SHP77 (cell line): ENCODE measurements at regions not wholly inside any gene's neighbourhood (a gene's known extent, or its start where the extent isn't known, plus 50 kb on each side); places are given as distances from the start of the nearest gene placed in this dataset.

Source experiments
- DNase-seq, 2 experiments: peaks; one replicate each; lab custom pipeline; 2025; lab: John Stamatoyannopoulos, UW

DNA sequence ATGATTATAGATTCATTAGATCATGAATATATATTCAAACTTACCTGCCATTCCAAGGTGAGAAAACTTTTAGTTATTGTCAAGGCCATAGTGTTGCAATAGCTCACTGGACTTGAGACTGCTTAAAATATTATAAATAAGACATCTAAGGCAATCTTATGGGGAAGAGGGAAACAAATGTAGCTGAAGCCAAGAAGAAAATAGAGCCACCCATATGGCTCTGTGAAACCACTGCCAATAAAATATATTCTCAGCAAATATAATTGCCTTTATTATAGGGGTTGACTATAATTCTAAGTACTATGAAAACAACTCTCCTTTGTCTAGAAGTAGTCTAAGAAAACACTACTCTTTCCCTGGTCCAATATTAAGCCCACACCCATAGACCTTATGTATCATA, 938.5 kb downstream of the FSTL5 start:
- DNase-seq: no peak

DNA sequence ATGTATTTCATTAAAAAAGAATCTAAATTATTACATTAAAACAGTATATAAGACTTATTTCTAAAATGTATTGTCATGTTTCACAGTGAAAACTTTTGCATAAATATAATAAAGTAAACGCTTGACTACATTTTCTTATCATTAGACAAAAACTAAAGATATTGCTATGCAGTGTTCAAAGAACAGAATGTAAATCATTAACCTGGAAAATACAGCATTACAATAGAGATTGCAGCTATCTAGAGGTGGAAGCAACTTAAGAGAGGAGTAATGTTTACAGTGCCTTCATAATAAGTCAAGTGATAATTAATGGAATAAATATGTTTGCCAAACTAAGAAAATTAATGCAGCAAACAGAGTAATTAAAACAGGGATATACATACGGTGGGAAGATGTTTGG, 940.9 kb downstream of the FSTL5 start:
- no peak for DNase-seq

DNA sequence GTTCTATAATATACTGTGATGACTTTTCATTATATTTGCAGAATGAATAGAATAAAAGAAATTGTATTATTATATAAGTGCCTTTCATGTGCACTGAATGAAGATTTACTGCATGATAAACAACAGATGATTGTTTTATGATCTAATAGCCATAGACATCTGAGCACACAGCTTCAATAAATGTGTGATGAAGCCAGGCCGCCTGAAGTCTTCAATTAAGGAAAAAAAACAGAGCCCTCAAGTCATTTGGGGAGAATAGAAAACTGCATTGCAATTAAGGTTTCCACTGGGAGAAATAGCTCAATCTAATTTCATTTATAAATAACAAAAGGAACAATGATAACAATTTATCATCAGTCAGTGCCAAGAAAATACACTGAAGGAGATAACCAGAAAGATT, 955.2 kb downstream of the FSTL5 start:
- DNase-seq: peak; percentile 13 to 27

DNA sequence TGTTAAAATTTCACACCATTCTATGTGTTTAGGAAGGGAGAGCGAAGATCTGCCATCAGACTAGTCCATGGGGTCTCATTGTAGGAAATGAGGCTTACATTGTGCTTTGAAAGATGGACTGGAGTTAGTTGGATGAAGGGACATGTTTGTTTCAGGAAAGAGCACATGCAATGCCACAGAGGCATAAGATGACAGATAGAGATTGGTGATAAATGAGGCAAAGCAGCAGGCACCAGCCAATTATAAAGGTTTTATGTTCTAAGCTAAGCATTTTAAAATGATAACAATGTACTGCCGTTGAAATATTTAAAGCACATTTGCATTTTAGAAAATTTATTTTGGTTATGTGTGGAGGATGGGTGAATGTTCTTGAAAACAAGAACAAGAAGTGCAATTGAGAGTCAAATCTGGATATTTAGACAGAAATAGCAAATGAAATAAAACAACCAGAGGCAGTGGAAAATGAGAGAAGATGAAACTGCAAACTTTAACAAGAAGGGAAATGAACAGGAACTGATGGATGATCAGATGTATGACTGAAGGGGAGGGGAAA, 957.2 kb downstream of the FSTL5 start:
- no peak for DNase-seq

DNA sequence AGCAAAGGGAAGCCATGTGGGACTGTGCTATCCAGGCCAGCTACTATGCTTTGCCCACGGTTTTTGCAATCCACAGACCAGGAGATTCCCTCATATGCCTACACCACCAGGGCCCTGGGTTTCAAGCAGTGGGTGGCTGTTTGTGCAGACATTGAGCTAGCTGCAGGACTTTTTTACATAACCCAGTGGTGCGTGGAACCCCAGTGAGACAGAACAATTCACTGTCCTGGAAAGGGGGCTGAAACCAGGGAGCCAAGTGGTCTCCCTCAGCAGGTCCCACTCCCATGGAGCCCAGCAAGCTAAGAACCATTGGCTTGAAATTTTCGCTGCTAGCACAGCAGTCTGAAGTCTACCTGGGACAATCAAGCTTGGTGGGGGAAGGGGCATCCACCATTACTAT, 959.9 kb downstream of the FSTL5 start:
- DNase-seq: no peak

DNA sequence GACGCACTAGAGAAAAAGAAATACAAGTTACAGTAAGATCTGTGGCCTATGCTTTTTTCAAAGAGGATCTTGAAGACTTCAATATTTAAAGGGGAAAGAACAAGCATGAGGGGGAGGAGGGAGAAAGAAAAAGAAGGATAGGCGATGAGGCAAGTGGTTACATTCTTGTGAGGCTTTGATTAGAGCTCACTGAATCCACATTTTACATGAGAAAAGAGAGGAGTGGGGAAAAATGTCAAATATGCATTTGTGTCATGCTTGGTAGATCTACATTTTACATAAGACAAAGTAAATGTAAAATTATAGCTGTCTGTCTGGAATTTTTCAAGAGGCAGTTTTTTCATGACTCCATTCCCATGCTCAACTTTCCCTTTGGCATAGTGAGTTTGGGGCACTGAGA, 965.9 kb downstream of the FSTL5 start:
- DNase-seq: no peak

DNA sequence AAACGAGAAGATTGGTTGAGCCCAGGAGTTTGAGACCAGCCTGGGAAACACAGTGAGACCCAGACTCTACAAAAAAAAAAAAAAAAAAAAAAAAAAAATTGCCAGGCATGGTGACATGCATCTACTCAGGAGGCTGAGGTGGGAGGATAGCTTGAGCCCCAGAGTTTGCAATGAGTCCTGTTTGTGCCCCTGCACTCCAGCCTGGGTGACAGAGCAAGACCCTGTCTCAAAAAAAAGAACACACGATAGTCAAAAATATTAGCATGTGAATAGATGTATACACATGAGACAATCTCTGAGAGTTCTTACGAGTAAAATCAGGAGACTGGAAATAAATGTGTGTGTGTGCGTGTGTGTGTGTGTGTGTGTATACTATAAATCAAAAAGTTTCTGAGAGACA, 966.3 kb downstream of the FSTL5 start:
- DNase-seq: no peak

DNA sequence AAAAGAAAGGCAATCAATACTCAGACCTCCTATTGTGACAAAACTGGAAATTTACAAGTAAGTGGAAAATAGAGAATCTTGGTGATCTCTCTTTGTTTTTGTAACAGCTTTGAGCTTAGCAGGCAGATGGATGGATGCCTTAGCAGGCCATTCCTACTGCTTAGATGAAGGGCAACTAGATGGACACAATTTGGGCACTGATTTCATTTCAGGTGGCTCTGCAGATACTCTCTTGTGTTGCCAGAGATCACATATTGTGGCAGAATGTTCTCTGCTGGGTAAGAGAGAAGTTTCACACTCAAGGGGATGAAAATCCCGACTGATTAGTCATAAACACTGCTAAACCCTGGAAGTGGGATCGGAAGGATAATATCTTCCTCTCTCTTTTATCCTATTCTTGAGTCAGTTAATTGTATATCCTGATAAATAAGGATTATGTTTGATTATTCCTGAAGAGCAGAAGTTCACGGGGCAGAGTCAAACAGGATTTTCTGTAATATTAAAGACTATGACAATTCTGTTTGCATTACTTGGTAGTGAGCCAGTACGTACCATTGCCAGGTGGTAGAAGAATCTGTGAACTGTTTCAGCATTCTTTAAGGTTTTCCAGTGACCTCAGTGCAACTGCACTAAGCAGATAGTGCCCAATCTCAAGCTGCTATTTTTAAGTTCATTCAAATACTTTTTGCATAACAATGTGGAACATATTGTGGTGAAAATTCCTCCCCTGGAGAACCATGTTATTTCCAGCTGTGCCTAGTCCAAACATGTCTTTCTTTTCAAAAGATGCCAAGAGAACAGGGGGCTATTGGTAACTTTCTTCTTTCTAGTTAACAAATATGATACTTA, 974.3 kb downstream of the FSTL5 start:
- no peak for DNase-seq

DNA sequence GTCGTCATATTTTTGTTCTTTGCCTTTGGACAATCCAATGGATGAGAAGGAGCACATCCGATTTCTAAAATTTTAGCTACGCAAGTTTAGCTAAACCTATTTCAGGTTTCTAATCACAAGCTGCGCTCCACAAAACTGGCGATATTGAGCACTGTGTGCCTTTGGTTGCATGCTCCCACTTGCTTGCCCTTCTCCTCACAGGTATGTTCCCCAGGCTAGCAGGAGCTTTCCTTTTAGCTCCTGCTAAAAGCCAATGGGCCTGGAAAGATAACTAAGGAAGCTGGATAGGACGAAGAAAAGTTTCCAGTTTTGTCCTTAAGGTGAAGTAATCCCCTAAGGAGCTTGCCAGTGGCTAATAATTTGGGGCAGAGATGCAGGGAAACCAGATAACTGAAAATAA, 975.2 kb downstream of the FSTL5 start:
- DNase-seq: no peak

DNA sequence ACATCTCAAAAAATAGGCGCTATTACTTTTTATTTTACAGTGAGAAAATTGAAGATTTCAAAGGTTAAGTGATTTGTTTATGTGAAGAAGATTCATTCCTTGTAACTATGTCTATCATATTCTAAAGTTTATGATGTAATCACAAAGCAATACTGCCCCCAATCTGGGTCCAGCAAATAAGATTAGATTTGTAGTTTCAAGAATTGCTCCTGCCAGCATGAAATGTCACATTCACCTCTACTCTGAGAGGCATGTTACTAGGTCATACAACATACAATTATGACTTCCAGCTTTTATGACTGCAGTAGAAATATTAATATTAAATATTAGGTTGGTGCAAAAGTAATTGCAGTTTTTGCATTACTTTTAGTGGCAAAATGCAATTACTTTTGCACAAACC, 976.2 kb downstream of the FSTL5 start:
- DNase-seq: no peak

DNA sequence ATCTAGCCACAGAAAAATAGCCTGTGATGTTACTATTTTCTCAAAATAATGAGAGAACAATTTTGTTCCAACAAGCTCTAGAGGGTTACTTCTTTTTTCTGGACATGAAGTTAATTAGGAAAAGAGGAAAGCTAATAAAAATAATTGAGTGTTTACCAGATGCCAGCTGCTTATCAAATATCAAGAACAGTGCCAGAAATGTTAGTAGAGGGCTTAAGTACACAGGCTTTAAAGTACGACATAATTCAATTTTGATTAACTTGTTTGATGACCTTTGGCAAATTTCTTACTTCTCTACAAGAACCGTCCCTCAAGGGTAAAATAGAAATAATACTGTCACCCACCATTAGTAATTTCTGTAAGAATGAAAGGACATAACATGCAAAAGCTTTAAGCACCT, 977.0 kb downstream of the FSTL5 start:
- no peak for DNase-seq

DNA sequence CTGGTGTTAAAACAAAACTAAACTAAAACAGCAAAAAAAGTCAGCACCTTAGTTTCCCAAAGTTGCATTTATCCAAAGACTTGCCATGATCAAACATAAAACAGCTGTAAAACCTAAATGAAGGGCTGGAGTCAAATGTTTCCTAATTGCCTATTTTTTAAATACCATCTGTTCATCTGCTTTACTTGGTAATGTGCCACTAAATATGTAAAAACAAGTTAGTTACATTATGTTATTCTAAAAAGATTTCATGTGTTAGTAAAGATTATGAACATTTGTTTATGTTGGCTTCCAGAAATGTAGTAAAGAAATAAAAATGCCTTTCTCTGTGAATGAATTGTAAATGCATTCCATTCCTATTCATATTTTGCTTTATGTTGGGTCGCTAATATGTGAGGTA, 977.8 kb downstream of the FSTL5 start:
- no peak for DNase-seq

DNA sequence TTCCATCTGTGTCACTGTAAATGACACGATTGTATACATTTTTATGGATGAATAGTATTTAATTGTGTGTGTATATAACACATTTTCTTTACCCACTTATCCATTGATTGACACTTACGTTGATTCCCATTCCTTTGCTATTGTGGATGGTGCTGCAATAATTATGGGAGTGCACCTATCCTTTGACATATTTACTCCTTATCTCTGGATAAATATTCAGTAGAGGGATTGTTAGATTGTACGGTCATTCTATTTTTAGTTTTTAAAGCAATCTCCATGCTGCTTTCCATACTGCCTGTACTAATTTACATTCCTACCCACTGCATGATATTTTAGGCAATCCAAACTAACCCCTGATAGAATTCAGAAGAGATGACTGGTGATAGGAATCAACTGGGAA, 980.1 kb downstream of the FSTL5 start:
- no peak for DNase-seq

DNA sequence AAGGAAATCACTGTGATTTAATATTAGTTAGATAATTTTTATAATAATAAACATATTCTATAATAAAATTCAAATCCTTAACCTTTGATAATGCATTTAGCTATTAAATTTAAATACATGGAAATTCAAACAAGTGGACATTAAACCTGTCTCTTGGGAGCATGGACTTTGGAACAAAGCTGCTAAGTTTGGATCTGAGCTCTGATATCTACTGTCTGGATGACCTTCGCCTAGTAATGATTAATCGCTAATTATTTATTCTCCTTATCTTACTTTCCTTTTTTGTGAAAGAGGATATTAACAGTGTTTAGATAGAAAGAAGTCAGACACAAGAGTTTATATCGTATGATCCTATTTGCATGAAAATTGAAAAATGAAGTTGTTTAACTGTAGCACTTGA, 980.9 kb downstream of the FSTL5 start:
- no peak for DNase-seq

DNA sequence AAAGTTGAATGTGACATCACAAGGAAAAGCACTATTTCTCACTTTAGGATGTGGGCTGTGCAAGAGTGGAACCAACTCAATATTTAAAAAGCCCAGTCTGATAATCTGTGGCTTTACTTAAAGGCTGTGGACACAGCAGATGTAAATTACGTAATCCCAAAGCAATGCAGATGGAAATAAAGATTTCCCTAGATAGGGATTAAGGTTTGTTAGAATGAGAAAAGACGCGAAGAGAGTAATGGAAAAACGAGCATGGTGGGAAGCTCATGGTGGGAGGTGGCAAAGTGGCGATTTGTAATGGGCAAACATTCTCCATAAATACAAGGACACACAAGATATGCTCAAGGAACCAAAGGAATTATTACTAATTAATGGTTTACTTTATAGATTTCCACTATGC, 985.5 kb downstream of the FSTL5 start:
- DNase-seq: no peak

DNA sequence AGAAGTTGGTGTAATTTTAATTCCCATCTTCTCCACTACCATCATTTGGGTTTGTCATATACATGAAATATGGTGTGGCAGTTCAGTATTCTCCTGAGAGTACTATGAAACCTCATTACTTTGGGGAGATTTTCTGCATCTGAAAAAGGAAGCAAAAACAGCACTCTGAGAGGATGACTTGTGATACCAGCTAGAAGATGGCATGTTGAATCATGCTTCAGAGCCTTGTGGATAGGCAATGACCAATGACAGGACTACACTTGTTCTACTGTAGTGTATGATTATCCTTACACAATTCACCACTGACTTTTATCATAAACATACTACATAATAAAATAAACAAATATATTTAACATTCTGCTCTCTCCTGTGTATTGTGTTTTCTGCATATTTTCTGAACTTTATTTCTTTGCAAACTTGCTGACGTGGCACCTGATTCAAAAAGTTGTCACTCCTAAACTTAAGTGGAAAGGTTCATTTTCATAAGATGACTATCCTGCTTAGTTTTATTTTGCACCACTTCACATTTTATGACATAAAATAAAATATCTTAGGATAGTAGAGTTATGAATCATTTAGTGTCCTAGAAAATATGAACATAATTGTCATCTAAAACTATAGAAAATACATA, 991.3 kb downstream of the FSTL5 start:
- no peak for DNase-seq

DNA sequence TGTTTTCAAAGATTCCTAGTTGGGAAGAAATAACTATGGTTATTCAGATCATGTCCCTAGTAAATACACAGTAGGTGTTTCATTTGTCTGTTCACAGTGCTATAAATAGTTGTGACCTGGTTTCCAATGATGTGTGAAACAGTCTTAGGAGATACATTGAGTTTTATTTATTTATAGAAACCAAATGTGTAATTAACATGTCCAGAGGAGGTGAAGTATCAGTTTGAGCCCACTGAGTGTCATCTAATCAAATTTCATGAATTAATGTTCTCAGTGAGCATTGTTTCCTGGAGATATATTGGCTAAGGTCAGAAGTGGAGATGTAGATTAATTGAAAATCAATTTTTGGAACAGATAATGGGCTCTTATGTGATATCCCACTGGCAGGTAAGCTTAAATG, 996.3 kb downstream of the FSTL5 start:
- no peak for DNase-seq

DNA sequence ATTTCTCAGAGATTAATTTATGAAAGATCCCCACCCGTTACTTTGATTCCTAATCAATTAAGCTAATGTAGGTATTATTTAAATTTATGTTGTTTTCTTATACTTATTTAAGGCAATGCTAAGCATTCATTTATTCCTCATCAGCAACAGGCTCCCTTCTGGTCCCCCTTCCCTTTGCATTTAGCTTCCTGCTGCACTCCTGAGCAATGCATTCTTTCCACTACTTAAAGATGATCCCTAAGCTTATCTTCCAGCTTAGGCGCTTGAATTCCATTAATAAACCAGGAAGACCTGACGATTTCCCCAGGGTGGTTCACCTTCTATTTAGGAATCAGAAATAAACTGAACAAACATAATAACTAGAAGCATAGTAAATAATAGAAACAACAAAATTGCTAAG, 1003.1 kb downstream of the FSTL5 start:
- no peak for DNase-seq

DNA sequence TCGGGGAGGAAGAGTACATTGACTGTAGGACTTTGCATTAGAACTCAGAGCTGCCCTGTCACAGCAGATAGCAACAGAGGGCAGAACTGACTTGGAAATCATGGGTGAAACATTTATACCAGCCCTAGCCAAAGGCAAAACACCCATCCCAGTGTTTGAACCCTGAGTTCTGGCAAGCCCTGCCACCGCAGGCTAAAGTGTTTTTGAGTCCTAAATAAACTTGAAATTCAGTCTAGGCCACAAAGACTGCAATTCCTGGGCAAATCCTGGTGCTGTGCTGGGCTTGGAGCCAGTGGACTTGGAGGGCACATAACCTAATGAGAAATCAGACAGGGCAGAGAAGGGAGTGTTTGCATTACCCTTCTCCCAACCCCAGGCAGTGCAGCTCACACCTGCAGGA, 1015.7 kb downstream of the FSTL5 start:
- DNase-seq: no peak

DNA sequence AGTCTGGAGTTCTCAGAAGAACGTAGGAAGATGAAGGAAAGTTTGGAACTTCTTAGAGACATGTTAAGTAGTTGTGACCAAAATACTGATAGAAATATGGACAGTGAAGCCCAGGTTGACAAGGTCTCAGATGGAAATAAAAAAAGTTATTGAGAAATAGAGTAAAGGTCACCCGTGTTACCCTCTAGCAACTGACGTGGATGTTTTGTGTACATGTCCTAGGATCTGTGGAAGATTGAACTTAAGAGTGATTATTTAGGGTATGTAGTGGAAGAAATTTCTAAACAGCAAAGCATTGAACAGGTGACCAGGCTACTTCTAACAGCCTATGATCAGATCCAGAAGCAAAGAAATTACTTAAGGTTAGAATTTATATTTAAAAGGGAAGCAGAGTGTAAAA, 1020.4 kb downstream of the FSTL5 start:
- no peak for DNase-seq

DNA sequence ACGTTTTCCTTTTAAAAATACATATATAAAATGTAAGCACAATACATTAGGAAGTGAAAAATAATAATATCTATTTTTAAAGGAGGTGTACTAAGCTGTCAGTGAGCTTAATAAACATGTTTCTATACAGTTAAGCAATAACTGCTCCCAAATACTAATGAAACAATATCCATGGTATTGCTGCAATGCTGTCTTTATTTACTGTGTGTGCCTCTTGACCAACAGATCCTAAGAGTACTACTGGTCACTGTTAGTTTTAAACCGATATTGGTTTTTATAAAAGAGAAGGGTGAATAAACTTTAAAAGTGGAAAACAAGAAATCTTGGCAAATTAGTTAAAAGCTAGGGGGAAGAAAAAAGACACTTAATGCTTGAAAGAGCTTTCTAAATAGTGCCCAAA, 1029.0 kb downstream of the FSTL5 start:
- DNase-seq: no peak

DNA sequence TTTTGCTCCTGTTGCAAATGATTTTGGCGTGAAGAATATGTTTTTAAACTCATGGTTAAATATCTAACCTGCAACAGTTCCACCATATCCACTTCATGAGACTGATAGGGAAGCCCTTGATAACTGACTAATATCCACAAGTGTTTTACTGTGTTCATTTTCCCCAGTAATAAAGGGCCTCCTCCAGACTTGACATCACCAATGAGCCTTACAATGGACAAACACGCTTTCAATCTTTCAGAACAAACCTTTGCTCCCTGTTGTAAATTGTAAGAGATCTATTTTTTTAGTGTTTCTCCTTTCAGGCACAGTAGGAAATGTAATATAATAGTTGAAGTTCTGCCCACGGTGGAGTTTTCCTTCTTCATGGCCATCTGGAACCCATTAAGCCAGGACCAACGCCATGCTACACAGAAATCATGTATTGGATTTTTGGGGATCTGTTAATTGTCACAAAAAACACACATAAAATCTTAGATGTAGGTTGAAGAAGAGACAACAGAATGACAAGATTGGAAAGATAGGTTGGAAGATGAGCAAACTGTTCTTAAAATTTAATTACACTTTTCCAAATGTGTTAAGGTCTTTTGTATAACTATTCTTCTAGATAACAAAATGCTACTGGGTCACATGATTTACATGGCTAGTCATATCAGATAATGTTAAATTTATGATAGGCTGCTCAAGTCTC, 1030.1 kb downstream of the FSTL5 start:
- no peak for DNase-seq
